Adrenal gland (tissue), 9 donors: ENCODE measurements at regions not wholly inside any gene's neighbourhood (a gene's known extent, or its start where the extent isn't known, plus 50 kb on each side); places are given as distances from the start of the nearest gene placed in this dataset.

Source experiments
- DNase-seq, 7 donors: peaks; one replicate each; pipeline ENCODE4 v3.0.0-alpha.2; 2019 to 2020
- H3K27ac ChIP-seq, 5 donors: fragments of 200-600 bp; sonication (generic) in 4 of 5; 1 replicate in 3 of 5; 2 replicates in 2 of 5; pipeline versions ENCODE4 v1.5.1 to v1.8.0; 2016 to 2020; ENCODE audit warnings: mild to moderate bottlenecking in 1 of 5
- H3K27me3 ChIP-seq: fragments of 200-600 bp; 2 replicates; pipeline ENCODE4 v1.8.0; 2021
- H3K36me3 ChIP-seq, 2 donors: fragments of 200-600 bp; replicated peaks in 1 of 2; 1 replicate in 1 of 2; 2 replicates in 1 of 2; pipeline versions ENCODE4 v1.5.1 to v1.8.0; 2018 to 2022
- H3K4me1 ChIP-seq, 2 donors: fragments of 200-600 bp; replicated peaks in 1 of 2; 1 replicate in 1 of 2; 2 replicates in 1 of 2; pipeline versions ENCODE4 v1.5.1 to v1.8.0; 2018 to 2021
- H3K4me3 ChIP-seq, 4 donors: fragments of 200-600 bp; sonication (generic) in 3 of 4; one replicate each; pipeline ENCODE4 v1.5.1; 2016 to 2018
- H3K9me3 ChIP-seq, 3 donors: fragments of 200-600 bp; sonication (generic) in 1 of 3; replicated peaks in 1 of 3; 1 replicate in 2 of 3; 2 replicates in 1 of 3; pipeline versions ENCODE4 v1.5.1 to v1.8.0; 2016 to 2021
- CTCF ChIP-seq, 6 experiments: fragments of 450-650 bp in 4 of 6; fragments of 200-600 bp in 2 of 6; sonication (generic) in 1 of 6; IDR thresholded peaks; 1 replicate in 5 of 6; 2 replicates in 1 of 6; pipeline versions ENCODE4 v1.5.1 to v1.8.0; 2016 to 2021; ENCODE audit warnings: antibody characterized with exemption in 6 of 6, mild to moderate bottlenecking in 2 of 6, moderate library complexity in 1 of 6
- POLR2A ChIP-seq, 2 donors: fragments of 450-650 bp; IDR thresholded peaks; one replicate each; pipeline ENCODE4 v1.6.1; 2017; ENCODE audit warnings: antibody characterized with exemption in 2 of 2, mild to moderate bottlenecking in 2 of 2, moderate library complexity in 1 of 2
- WGBS, 4 donors: extraction: QIAGEN DNeasy Blood & Tissue Kit in 2 of 4; methylation state at CpG; one replicate each; pipeline versions ENCODE4 v1.1.5 to v1.1.7; 2013 to 2017; 5-methylcytosine and 5-hydroxymethylcytosine counted together
- intact Hi-C, 2 donors: fragments of 100-400 bp; cut with DNase I; formaldehyde crosslinking; loops; one replicate each; pipeline versions ENCODE4 v1.14.1 to v1.15.0; 2022 to 2023
- donor health status: healthy with polysubstance abuse.
- donor health status: Bipolar disorder and iron deficiency.
- donor health status: DM: yes; HTN: yes; CAD: no.
- donor health status: DM: no; HTN: no; CAD: no.
- donor health status: DM: no; HTN: no; CAD: no.

GRCh38 chr16:62408760-62409159 is 372.5 kb upstream of the CDH8 start:
- H3K36me3 ChIP-seq: no peaks in the 10 kb centered on the region
- H3K4me3 ChIP-seq: no peak overlapping the region
- intact Hi-C loops: no loop called here
- DNase-seq: no peak
- no peaks in the 10 kb centered on the region for H3K9me3 ChIP-seq
- H3K27me3 ChIP-seq: no peaks in the 10 kb centered on the region
- no peaks in the 10 kb centered on the region for H3K4me1 ChIP-seq
- no peak for TF ChIP-seq POLR2A (IDR thresholded peaks at IDR 0.05)
- no peak for TF ChIP-seq CTCF (IDR thresholded peaks at IDR 0.05)
- 77 to 96% (median 78%) methylated on average over 19 to 23 of the region's 23 CpGs for WGBS, 4 donors
- no peak overlapping the region for H3K27ac ChIP-seq

- no peak overlapping the region for H3K27ac ChIP-seq
- no peak for DNase-seq
- H3K27me3 ChIP-seq: no peaks in the 10 kb centered on the region
- no peaks in the 10 kb centered on the region for H3K36me3 ChIP-seq
- no peaks in the 10 kb centered on the region for H3K9me3 ChIP-seq
- TF ChIP-seq POLR2A (IDR thresholded peaks at IDR 0.05): no peak
- no peak for TF ChIP-seq CTCF (IDR thresholded peaks at IDR 0.05)
- intact Hi-C loops: no loop called here
- no peaks in the 10 kb centered on the region for H3K4me1 ChIP-seq
- H3K4me3 ChIP-seq: no peak overlapping the region
Measured at GRCh38 chr16:62406387-62406786, 370.1 kb upstream of the CDH8 start.

- H3K27ac ChIP-seq: no peak overlapping the region
- TF ChIP-seq CTCF (IDR thresholded peaks at IDR 0.05) (no peak), POLR2A (IDR thresholded peaks at IDR 0.05) (no peak)
- 68 to 100% (median 88%) methylated on average over 1 of the region's 1 CpG for WGBS, 4 donors
- no peaks in the 10 kb centered on the region for H3K4me1 ChIP-seq
- H3K27me3 ChIP-seq: no peaks in the 10 kb centered on the region
- H3K4me3 ChIP-seq: no peak overlapping the region
- intact Hi-C loops: no loop called here
- no peaks in the 10 kb centered on the region for H3K36me3 ChIP-seq
- no peak for DNase-seq
- no peaks in the 10 kb centered on the region for H3K9me3 ChIP-seq
Measured at GRCh38 chr16:62404842-62405611, 368.8 kb upstream of the CDH8 start.

- no peak overlapping the region for H3K4me3 ChIP-seq
- H3K27me3 ChIP-seq: no peaks in the 10 kb centered on the region
- H3K4me1 ChIP-seq: no peaks in the 10 kb centered on the region
- intact Hi-C loops: no loop called here
- H3K36me3 ChIP-seq: no peaks in the 10 kb centered on the region
- 80 to 100% (median 87%) methylated on average over 2 to 6 of the region's 6 CpGs for WGBS, 4 donors
- H3K27ac ChIP-seq: no peak overlapping the region
- DNase-seq: no peak
- no peaks in the 10 kb centered on the region for H3K9me3 ChIP-seq
- TF ChIP-seq POLR2A (IDR thresholded peaks at IDR 0.05) (no peak), CTCF (IDR thresholded peaks at IDR 0.05) (no peak)
Measured at GRCh38 chr16:62392698-62393097, 356.5 kb upstream of the CDH8 start.
